ENCODE measurements at regions not wholly inside any gene's neighbourhood (a gene's known extent, or its start where the extent isn't known, plus 50 kb on each side); places are given as distances from the start of the nearest gene placed in this dataset.
"Not testable (repeated sequence)": the region's sequence is repeated elsewhere in the genome, so short reads cannot be mapped to it uniquely, and the experiment has no call there.

GRCh38 chr10:125554016-125554703 lies 128.8 kb downstream of the TEX36 start:
- DNase-seq: no peak

- no peak for DNase-seq
Observed at GRCh38 chr10:125553091-125553490, 129.9 kb downstream of the TEX36 start.

GRCh38 chr10:125551247-125551646 lies 131.7 kb downstream of the TEX36 start:
- peak; percentile 5 for DNase-seq

- DNase-seq: no peak
Observed at GRCh38 chr10:125550362-125550761, 132.6 kb downstream of the TEX36 start.

GRCh38 chr10:125549653-125550052 lies 133.3 kb downstream of the TEX36 start:
- DNase-seq: peak; percentile 55

GRCh38 chr10:125548878-125549277 lies 134.1 kb downstream of the TEX36 start:
- no peak for DNase-seq

- no peak for DNase-seq
Observed at GRCh38 chr10:125548356-125548755, 134.6 kb downstream of the TEX36 start.

- DNase-seq: no peak
Observed at GRCh38 chr10:125547010-125547650, 135.8 kb downstream of the TEX36 start.

GRCh38 chr10:125543796-125544195 lies 139.2 kb downstream of the TEX36 start:
- no peak for DNase-seq

- no peak for DNase-seq
Observed at GRCh38 chr10:125538947-125539731, 143.8 kb downstream of the TEX36 start.

- DNase-seq: no peak
Observed at GRCh38 chr10:125536236-125536635, 146.7 kb downstream of the TEX36 start.

- no peak for DNase-seq
Observed at GRCh38 chr10:125535559-125535958, 147.4 kb downstream of the TEX36 start.

- no peak for DNase-seq
Observed at GRCh38 chr10:125534515-125534914, 148.4 kb downstream of the TEX36 start.

GRCh38 chr10:125533866-125534265 lies 149.1 kb downstream of the TEX36 start:
- no peak for DNase-seq

GRCh38 chr10:125531465-125531864 lies 151.5 kb downstream of the TEX36 start:
- no peak for DNase-seq

GRCh38 chr10:125523347-125523746 lies 159.6 kb downstream of the TEX36 start:
- DNase-seq: no peak

- peak; percentile 67 for DNase-seq
Observed at GRCh38 chr10:125521721-125522680, 161.0 kb downstream of the TEX36 start.

GRCh38 chr10:125520968-125521367 lies 162.0 kb downstream of the TEX36 start:
- no peak for DNase-seq

GRCh38 chr10:125518397-125518796 lies 164.6 kb downstream of the TEX36 start:
- not testable (repeated sequence) for DNase-seq

- no peak for DNase-seq
Observed at GRCh38 chr10:125515571-125515970, 167.4 kb downstream of the TEX36 start.

- DNase-seq: peak; percentile 3
Observed at GRCh38 chr10:125514206-125515162, 168.5 kb downstream of the TEX36 start.
